Transverse colon (tissue), 4 donors: ENCODE measurements at regions not wholly inside any gene's neighbourhood (a gene's known extent, or its start where the extent isn't known, plus 50 kb on each side); places are given as distances from the start of the nearest gene placed in this dataset.

Experiments used
- CTCF ChIP-seq, 5 experiments: fragments of 200-600 bp in 3 of 5; fragments of 450-650 bp in 2 of 5; sonication (generic) in 3 of 5; IDR thresholded peaks; 1 replicate in 2 of 5; 2 replicates in 3 of 5; pipeline ENCODE4 v1.5.1; 2016 to 2017; ENCODE audit warnings: antibody characterized with exemption in 5 of 5, inconsistent platforms in 3 of 5, mild to moderate bottlenecking in 2 of 5, moderate library complexity in 1 of 5
- POLR2A ChIP-seq: fragments of 450-650 bp; IDR thresholded peaks from one replicate; pipeline ENCODE4 v1.6.1; 2016; ENCODE audit warnings: antibody characterized with exemption, mild to moderate bottlenecking, moderate library complexity
- POLR2AphosphoS5 ChIP-seq, 3 donors: sonication (generic); formaldehyde crosslinking; IDR thresholded peaks; one replicate each; pipeline ENCODE4 v1.6.1; 2016; ENCODE audit warnings: antibody characterized with exemption in 3 of 3

GRCh38 chr5:7043797-7044196 is 330.6 kb downstream of the TENT4A start:
- no peak for TF ChIP-seq CTCF (IDR thresholded peaks at IDR 0.05)
- TF ChIP-seq POLR2AphosphoS5 (IDR thresholded peaks at IDR 0.05), result no peak
- TF ChIP-seq POLR2A, result no peak
